ENCODE measurements at regions not wholly inside any gene's neighbourhood (a gene's known extent, or its start where the extent isn't known, plus 50 kb on each side); places are given as distances from the start of the nearest gene placed in this dataset.

- DNase-seq (no peak), ATAC-seq (no peak)
- Mint-ChIP-seq H3K27me3 (peaks cover 31% of the 10 kb centered on the region), H3K27ac (no peak overlapping the region), H3K9me3 (no peaks in the 10 kb centered on the region), H3K4me3 (no peak overlapping the region), H3K4me1 (no peaks in the 10 kb centered on the region)
Observed at GRCh38 chr3:187567021-187567420, 103.2 kb downstream of the SST start.

- no peaks in the 10 kb centered on the region for H3K4me1 Mint-ChIP-seq
Observed at GRCh38 chr3:187565701-187566100, 104.5 kb downstream of the SST start.

GRCh38 chr3:187558990-187559389, 111.2 kb downstream of the SST start:
- no peak for DNase-seq
- Mint-ChIP-seq H3K9me3 (no peaks in the 10 kb centered on the region), H3K27me3 (peaks cover 7% of the 10 kb centered on the region), H3K27ac (no peak overlapping the region), H3K4me1 (no peaks in the 10 kb centered on the region), H3K4me3 (no peak overlapping the region)
- ATAC-seq = no peak

More at GRCh38 chr3:187565701-187566100, 104.5 kb downstream of the SST start:
- no peak overlapping the region for H3K4me3 Mint-ChIP-seq
- H3K9me3 Mint-ChIP-seq = no peaks in the 10 kb centered on the region
- no peak for ATAC-seq
- DNase-seq = no peak
- peaks cover 31% of the 10 kb centered on the region for H3K27me3 Mint-ChIP-seq
- H3K27ac Mint-ChIP-seq = no peak overlapping the region

- no peak overlapping the region for H3K4me3 Mint-ChIP-seq
- H3K27me3 Mint-ChIP-seq = peaks cover 9% of the 10 kb centered on the region
- no peaks in the 10 kb centered on the region for H3K9me3 Mint-ChIP-seq
- ATAC-seq (no peak), DNase-seq (no peak)
- H3K27ac Mint-ChIP-seq = no peak overlapping the region
- no peaks in the 10 kb centered on the region for H3K4me1 Mint-ChIP-seq
Observed at GRCh38 chr3:187551416-187551815, 118.8 kb downstream of the SST start.

GRCh38 chr3:187550446-187550845, 119.7 kb downstream of the SST start:
- no peaks in the 10 kb centered on the region for H3K9me3 Mint-ChIP-seq
- H3K27ac Mint-ChIP-seq = no peak overlapping the region
- peaks cover 9% of the 10 kb centered on the region for H3K27me3 Mint-ChIP-seq
- H3K4me1 Mint-ChIP-seq = no peaks in the 10 kb centered on the region
- no peak overlapping the region for H3K4me3 Mint-ChIP-seq
- DNase-seq (no peak), ATAC-seq (no peak)

GRCh38 chr3:187545366-187545765, 124.8 kb downstream of the SST start:
- Mint-ChIP-seq H3K4me1 (no peaks in the 10 kb centered on the region), H3K27ac (no peak overlapping the region), H3K9me3 (peaks cover 0 to 8% of the 10 kb centered on the region in 2 donors), H3K4me3 (no peak overlapping the region), H3K27me3 (no peaks in the 10 kb centered on the region)
- no peak for ATAC-seq
- DNase-seq = no peak

GRCh38 chr3:187544326-187544725, 125.9 kb downstream of the SST start:
- DNase-seq = no peak
- Mint-ChIP-seq H3K4me3 (no peak overlapping the region), H3K27ac (no peak overlapping the region), H3K27me3 (no peaks in the 10 kb centered on the region), H3K9me3 (peaks cover 0 to 11% of the 10 kb centered on the region in 2 donors), H3K4me1 (no peaks in the 10 kb centered on the region)
- no peak for ATAC-seq

GRCh38 chr3:187540847-187541246, 129.3 kb downstream of the SST start:
- ATAC-seq = no peak
- Mint-ChIP-seq H3K4me3 (no peak overlapping the region), H3K4me1 (no peaks in the 10 kb centered on the region), H3K9me3 (peaks cover 0 to 11% of the 10 kb centered on the region in 2 donors), H3K27ac (no peak overlapping the region), H3K27me3 (no peaks in the 10 kb centered on the region)
- DNase-seq = no peak

GRCh38 chr3:187536185-187536584, 134.0 kb downstream of the SST start:
- Mint-ChIP-seq H3K27me3 (no peaks in the 10 kb centered on the region), H3K9me3 (peaks cover 0 to 11% of the 10 kb centered on the region in 2 donors), H3K4me3 (no peak overlapping the region), H3K27ac (no peak overlapping the region), H3K4me1 (no peaks in the 10 kb centered on the region)
- ATAC-seq (no peak), DNase-seq (no peak)

GRCh38 chr3:187533797-187534196, 136.4 kb downstream of the SST start:
- no peak for ATAC-seq
- Mint-ChIP-seq H3K9me3 (no peaks in the 10 kb centered on the region), H3K27ac (no peak overlapping the region), H3K4me3 (no peak overlapping the region), H3K4me1 (no peaks in the 10 kb centered on the region), H3K27me3 (no peaks in the 10 kb centered on the region)
- DNase-seq = no peak

- Mint-ChIP-seq H3K27ac (no peak overlapping the region), H3K4me1 (no peaks in the 10 kb centered on the region), H3K9me3 (no peaks in the 10 kb centered on the region), H3K4me3 (no peak overlapping the region), H3K27me3 (no peaks in the 10 kb centered on the region)
- DNase-seq = no peak
- no peak for ATAC-seq
Observed at GRCh38 chr3:187531831-187532230, 138.4 kb downstream of the SST start.

- Mint-ChIP-seq H3K4me1 (no peaks in the 10 kb centered on the region), H3K9me3 (no peaks in the 10 kb centered on the region), H3K27ac (no peak overlapping the region), H3K4me3 (no peak overlapping the region), H3K27me3 (no peaks in the 10 kb centered on the region)
- ATAC-seq (no peak), DNase-seq (no peak)
Observed at GRCh38 chr3:187522890-187523289, 147.3 kb downstream of the SST start.

GRCh38 chr3:187522293-187522692, 147.9 kb downstream of the SST start:
- no peaks in the 10 kb centered on the region for H3K27me3 Mint-ChIP-seq
- no peaks in the 10 kb centered on the region for H3K4me1 Mint-ChIP-seq
- no peak overlapping the region for H3K4me3 Mint-ChIP-seq
- H3K9me3 Mint-ChIP-seq = no peaks in the 10 kb centered on the region
- no peak overlapping the region for H3K27ac Mint-ChIP-seq
- DNase-seq (no peak), ATAC-seq (no peak)

GRCh38 chr3:187521546-187521945, 148.6 kb downstream of the SST start:
- no peak overlapping the region for H3K4me3 Mint-ChIP-seq
- no peak overlapping the region for H3K27ac Mint-ChIP-seq
- no peaks in the 10 kb centered on the region for H3K4me1 Mint-ChIP-seq
- no peak for DNase-seq
- no peaks in the 10 kb centered on the region for H3K27me3 Mint-ChIP-seq
- H3K9me3 Mint-ChIP-seq = no peaks in the 10 kb centered on the region
- no peak for ATAC-seq

GRCh38 chr3:187520027-187520945, 149.9 kb downstream of the SST start:
- no peaks in the 10 kb centered on the region for H3K27me3 Mint-ChIP-seq
- DNase-seq (no peak), ATAC-seq (no peak)
- no peak overlapping the region for H3K27ac Mint-ChIP-seq
- no peaks in the 10 kb centered on the region for H3K4me1 Mint-ChIP-seq
- H3K4me3 Mint-ChIP-seq = no peak overlapping the region
- no peaks in the 10 kb centered on the region for H3K9me3 Mint-ChIP-seq

- no peak overlapping the region for H3K27ac Mint-ChIP-seq
- ATAC-seq = no peak
- no peak for DNase-seq
- no peak overlapping the region for H3K4me3 Mint-ChIP-seq
- H3K9me3 Mint-ChIP-seq = no peaks in the 10 kb centered on the region
- no peaks in the 10 kb centered on the region for H3K27me3 Mint-ChIP-seq
- H3K4me1 Mint-ChIP-seq = no peaks in the 10 kb centered on the region
Observed at GRCh38 chr3:187519428-187519890, 150.7 kb downstream of the SST start.

GRCh38 chr3:187518616-187519015, 150.4 kb downstream of the RTP4 start:
- H3K27ac Mint-ChIP-seq = no peak overlapping the region
- no peak for ATAC-seq

More at GRCh38 chr3:187518616-187519015, 150.4 kb downstream of the RTP4 start:
- Mint-ChIP-seq H3K4me1 (no peaks in the 10 kb centered on the region), H3K9me3 (no peaks in the 10 kb centered on the region), H3K4me3 (no peak overlapping the region), H3K27me3 (no peaks in the 10 kb centered on the region)
- no peak for DNase-seq

All from stimulated activated naive CD8-positive, alpha-beta T cell treated with anti-CD3 and anti-CD28 coated beads, Interleukin-15, amount 100 ng/mL, for 72 hours (primary cell).